HG03159 (cell line): ENCODE measurements at regions not wholly inside any gene's neighbourhood (a gene's known extent, or its start where the extent isn't known, plus 50 kb on each side); places are given as distances from the start of the nearest gene placed in this dataset.
"Not testable (repeated sequence)": the region's sequence is repeated elsewhere in the genome, so short reads cannot be mapped to it uniquely, and the experiment has no call there.

ENCODE experiments used
- ATAC-seq: cut with Tn5 transposase; IDR thresholded peaks from one replicate; pipeline ENCODE4 v1.9.1; 2021; ENCODE audit warnings: mild to moderate bottlenecking, moderate library complexity; ENCODE audit not compliant: unreplicated experiment

DNA sequence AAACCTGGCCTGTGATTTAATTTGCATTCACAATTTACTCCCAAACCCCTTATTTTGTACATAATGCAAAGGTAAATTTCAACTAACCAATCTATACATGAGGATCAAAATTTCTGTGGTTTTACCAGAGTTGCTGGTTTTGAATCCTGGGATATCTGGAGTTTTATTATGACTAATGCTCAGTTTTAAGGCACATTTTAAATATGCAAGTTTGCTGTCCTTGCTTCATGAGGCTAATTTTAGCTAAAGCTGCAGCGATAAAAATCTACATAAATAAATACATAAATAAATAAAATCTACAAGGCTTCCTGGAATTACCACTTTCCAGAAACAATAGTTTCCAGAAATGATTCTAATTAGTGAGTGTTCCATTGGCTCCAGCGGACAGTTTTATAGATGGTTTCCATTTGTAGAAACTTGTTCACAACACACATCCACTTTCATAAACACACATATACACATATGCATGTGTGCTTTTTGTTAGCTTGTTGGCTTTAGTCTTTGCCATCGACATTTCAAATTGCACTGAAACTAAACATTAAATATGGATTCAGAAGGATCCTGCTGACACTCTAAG lies 339.5 kb upstream of the NRP1 start:
- ATAC-seq, result no peak

DNA sequence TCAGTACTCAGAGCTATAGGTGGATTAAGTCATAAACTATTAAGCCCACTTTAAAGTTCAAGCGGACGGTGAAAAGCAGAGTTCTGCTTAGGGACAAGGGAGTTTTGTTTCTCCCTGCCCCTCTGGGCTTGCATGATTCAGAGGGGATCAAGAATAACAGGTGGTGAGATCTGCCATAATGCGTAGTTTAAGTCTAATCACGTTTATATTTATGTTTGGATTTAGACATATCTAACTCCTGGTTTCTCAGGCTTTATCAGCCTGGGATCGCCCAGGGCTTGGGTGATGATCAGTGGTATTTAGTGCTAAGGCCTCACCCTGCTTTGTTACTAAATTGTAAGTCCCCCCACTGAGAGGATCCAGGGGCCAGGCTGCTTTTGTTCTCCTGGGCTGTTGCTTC lies 335.4 kb upstream of the NRP1 start:
- no peak for ATAC-seq

DNA sequence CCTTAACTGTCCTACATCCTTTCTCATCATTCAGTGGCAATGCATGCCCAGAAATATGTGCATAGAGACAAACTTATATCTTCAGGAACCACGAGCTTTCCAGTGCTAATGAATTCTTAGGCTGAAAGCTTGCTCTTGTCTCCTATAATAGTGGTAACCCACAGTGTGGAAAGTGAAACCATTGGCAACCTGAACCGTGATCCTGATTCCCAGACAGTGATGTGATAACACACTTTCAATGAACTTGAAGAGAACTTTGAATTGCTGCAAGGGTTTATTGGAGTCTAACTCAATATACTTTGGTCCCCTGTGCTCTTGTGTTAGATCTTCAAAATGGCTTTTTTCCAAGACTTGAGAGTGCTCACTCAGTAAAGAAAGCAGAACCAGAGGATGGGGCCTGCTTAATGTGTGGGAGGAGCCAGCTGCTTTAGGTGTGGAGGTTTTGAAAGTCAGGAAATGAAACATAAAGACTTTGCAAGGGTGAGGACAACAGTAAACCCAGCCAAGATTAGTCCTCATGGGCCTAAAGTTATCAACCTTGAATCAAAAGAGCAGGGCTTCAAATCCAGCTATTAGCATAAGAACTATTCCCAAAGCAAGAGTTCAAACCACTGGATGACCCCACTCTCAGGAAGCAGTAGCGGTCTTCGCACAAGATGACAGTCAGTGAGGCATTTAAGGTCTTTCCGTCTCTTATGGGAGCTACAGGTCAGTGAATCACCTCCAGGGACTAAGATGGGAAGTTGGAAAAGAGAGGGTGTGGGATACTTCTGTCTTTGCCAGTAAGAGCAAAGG lies 332.4 kb upstream of the NRP1 start:
- no peak for ATAC-seq

DNA sequence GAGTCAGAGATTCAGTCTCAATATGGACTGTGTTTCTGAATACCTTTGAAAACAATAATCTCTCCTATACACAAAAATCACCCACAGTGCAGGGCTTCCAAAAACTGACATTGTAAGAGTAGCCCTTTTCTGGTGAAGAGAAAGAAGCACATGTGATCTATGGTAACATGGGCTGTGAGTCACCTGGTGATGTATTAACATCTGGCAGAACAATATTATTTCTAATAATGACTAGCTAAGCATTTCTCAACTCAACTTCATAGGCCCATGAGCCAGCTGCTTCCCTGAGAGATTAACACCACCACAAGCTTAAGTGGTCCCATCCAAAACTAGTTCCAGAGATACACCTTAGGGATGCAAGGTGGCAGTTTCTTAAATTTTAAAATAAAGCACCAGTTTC lies 331.0 kb upstream of the NRP1 start:
- ATAC-seq, result no peak

DNA sequence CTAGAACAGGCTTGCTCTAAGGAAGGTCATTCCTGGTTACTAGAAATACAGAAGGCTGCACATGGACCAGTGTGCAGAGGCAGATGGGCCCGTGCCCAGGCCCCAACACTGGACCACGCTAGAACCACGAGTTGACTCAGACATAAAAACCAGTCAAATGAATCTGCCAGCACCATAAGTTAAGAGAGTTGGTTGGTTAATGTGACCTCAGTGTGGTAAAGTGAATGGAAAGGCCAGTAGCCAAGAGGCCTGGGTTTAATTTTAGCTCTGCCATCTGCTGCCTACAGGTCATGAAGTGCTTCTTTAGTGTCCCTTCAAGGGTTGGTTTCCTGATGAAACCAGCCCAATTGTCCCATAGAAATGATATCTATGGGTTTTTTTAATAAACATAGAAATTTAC lies 329.6 kb upstream of the NRP1 start:
- ATAC-seq, result no peak

DNA sequence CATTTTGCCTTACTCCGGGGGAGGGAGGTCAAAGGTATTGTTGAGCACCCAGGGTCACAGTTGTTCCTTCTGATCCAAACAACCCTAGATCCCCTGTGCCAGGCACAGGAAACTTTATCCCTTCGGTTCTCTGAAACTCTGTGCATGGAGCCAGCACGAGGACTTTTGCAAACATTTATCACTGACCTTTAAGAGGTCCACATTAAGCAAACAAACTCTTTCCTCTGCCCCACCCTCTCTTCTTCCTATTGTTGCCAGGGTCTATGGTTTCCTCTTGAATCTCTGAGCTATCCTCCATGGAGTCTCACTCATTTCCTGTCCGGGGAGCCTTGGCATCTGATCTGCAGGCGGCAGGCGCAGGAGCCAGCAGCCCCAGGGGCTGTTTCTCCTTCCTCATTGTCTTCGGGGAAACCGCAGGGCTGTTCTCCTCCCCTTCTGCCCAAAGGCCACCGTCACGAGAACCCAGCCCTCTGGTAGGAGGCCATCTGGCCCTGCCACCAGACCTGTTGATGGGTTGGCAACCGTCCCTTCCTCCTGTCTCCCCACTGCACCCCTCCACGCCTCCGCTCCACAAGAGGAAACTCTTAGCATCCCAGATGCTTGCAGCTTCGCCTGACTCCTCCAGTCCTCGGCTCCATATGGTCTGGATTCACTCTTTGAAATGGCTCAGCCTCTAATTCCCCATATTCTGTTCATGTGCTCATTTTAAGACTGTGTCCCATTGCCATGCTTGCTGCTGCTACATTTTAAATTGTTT lies 327.3 kb upstream of the NRP1 start:
- ATAC-seq, result no peak

DNA sequence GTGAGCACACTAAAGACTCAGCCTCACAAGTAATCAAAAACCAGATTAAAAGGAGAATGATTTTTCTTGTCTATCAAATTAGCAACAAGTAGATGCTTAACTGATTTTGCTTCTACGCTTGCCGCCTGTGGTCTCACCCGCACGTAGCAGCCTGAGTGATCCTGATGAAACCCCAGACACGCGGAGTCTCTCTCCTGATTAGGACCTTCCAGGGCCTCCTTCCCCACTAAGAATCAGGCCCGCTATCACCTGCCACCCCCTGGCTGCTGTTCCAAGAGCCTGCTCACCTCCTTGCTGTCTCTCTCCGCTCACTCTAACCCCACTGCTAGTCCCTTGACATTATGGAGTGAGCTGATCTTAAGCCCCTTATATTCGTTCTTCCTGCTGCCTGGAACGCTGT lies 325.9 kb upstream of the NRP1 start:
- no peak for ATAC-seq

DNA sequence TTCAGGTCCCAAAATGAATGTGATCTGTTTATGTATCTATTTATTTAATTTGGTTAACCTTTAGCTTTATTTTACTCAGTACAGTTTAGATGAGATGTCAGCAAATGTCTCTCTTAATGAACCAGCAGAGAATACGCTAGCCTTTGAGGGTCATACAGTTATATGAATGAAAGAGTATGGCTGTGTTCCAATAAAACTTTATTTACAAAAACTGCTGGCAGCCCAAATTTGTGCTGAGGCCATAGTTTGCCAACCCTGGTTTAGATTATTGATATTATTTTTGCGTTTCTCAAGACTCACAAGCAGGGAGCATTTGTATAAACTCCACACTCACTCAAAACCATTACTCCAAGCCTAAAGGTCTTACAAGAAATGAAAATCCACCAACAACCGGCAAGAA lies 323.4 kb upstream of the NRP1 start:
- no peak for ATAC-seq

DNA sequence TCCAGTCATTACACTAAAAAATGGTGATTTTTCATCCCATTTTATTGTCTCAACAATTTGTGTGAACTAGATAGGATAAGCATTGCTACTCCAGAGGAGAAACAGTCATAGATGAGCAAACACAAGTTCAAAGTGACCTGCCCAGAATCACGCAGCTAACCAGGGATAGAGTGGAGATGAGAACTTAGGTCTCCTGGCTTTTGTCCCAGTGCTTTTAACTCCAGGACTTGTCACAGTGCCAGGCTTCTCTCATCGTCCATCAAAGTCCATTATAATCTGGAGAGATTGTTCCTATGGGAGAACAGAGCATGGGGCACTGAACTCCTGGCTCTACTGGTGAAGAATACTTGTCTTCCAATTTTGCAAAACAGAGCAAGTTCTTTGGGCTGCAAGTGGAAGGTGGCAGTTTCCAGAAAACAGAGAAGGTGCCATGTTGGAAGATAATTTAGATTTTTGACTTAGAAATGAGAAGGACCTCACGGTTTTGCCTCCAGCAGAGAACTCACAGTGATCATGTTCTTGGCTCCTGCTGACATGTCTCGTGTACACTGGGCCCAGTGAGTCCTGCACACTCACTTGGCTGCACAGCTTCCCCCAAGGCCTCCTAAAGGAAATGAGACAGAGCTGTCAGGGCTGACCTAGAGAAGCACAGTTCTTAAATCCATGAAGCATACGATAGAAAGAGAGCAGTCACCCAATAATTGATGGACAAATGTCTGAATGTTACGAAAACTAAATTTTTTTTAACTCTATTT lies 322.9 kb upstream of the NRP1 start:
- no peak for ATAC-seq

DNA sequence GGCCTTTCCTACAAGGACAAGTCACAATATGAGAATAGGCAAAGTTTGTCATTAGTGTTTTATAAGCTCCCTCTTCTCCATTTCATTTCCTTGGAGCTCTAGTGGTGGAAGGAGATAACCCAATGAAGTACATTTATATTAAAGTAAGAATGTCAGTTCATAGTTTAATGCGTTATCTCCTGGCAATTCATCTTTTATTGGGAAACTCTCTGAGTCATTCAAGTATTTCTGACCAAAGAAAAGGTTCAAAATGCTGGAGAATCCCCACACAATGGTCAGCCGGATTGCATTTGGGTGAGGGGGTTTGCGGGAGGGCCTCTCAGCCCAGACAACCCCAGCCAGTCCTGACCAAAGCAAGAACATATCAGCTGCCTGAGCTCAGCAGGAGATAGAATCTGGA lies 321.5 kb upstream of the NRP1 start:
- ATAC-seq, result no peak

DNA sequence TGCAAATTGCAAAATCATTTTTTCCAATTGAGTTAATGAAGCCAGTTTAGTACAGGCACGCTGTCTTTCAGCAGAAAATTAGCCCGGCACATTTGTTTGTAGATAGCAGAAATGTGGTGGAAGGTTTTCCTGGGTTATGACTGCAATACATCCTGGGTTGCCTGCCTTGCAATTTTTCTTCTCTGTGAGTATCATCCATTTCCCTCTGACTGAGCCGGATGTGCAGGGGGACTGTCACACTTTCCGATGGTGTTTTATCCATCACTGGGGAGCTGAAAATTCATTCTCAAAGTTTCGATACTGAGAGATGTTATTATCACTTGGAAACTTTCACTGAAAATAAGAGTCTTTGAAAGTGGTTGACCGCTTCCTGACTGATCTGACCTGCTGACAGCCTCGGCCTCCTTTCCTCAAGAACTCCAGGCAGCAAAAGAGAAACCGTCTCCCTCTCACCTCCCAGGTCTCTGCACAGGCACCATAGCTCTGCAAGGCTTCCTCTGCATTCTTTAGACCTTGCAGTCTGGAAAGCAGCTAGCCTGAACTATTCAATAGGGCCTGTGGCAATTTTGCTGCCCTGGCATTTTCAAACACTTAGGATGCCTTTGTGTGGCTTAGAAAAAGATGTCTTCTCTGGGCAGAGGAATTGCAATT lies 320.8 kb upstream of the NRP1 start:
- no peak for ATAC-seq

DNA sequence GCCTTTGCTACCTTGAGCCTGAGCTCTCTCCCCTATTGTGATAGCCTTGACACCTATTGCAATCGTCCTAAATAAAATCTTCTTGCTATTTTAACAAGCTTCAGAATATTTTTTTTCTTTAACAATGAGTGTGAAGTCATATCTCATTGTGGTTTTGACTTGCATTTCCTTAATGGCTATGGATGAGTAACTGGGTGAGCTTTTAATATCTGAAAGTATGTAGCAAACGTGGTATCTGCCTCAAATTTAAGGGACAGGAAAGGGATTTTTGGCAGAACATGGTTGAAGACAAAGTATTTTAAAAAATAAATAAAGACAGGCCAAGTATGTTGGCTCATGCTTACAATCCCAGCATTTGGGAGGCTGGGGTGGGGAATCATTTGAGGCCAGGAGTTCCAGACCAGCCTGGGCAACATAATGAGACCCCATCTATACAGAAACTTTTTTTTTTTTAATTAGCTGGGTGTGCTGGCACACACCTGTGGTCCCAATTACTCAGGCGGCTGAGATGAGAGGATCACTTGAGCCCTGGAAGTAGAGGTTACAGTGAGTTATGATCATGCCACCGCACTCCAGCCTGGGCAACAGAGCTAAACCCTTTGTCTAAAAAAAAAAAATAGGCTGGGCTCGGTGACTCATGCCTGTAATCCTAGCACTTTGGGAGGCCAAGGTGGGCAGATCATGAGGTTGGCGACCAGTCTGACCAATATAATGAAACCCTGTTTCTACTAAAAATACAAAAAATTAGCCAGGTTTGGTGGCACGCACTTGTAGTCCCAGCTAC lies 319.3 kb upstream of the NRP1 start:
- ATAC-seq, result no peak

DNA sequence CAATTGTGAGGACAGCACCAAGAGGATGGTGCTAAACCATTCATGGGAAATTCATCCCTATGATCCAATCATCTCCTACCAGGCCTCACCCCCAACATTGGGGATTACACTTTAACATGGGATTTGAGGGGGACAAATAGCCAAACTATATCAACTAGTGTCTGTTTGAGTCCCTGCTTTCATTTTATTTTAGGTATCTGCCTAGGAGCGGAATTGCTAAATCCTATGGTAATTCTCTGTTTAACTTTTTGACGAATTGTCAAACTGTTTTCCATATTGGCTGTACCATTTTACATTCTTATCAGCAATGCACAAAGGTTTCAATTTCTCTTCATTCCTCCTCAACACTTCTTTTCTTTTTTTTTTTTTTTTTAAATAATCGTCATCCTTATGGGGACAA lies 318.4 kb upstream of the NRP1 start:
- ATAC-seq, result no peak

DNA sequence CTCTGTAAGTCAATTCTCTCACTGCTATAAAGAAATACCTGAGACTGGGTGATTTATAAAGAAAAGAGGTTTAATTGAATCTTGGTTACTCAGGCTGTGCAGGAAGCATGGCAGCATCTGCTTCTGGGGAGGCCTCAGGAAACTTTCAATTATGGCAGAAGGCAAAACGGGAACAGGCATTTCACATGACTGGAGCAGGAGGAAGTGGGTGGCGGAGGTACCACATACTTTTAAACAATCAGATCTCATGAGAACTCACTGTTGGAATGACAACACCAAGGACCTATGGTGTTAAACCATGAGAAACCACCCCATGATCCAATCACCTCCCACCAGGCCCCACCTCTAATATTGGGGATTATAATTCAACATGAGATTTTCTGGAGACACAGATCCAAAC lies 315.7 kb upstream of the NRP1 start:
- ATAC-seq, result not testable (repeated sequence)

DNA sequence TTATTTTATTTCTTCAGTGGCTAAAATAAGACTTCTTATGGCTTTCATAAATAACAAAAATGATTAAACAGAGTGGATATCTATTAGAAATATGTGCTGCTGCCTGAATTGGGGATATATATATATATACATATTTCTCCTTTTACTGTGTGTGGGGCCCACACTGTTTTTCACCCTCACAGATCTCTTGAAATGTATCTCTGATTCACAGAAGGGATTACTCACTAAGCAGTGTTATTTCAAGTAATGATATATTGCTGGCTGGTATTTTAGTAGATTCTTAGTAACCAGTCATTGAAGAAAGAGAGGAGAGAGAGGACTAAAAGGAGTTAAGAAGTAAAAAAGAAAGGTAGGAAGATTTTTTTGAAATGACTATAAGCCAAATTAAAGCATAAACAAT lies 308.6 kb upstream of the NRP1 start:
- no peak for ATAC-seq

DNA sequence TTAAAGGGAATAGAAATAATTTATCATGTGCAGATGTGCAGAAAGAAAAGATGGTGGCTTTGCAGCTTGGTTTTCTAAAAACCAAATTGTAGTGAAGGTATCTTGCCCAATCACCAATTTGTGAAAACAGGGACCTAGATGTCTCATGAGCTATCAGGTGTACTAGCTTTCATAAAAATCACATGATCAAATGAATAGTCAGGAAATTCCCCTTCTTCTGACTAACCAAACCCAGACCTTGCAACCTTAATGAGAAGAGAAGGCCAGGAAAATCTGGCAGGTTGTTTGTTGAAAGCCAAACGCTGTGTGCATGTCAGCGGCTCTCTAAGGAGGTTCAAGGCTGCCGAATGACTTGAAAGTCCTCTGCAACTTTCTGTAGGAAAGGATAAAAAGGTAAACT lies 304.4 kb upstream of the NRP1 start:
- no peak for ATAC-seq

DNA sequence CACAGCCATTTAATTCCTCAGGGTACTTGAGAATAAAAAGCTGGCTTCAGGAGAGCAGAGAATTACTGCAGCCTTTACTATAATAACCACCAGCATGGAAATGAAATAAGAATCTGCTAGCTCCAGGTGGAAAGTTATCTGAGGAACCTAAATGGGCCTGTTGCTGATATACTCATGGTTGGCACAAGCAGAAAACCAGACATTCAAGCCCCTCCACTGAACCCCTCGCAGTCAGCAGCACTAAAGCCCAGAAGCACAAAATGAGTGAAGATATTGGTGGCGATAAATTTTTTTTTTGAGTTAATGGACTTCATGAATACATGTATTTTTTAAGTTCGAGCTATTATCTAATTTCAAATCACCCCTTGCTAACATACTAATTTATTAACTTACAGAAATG lies 303.9 kb upstream of the NRP1 start:
- ATAC-seq, result no peak

DNA sequence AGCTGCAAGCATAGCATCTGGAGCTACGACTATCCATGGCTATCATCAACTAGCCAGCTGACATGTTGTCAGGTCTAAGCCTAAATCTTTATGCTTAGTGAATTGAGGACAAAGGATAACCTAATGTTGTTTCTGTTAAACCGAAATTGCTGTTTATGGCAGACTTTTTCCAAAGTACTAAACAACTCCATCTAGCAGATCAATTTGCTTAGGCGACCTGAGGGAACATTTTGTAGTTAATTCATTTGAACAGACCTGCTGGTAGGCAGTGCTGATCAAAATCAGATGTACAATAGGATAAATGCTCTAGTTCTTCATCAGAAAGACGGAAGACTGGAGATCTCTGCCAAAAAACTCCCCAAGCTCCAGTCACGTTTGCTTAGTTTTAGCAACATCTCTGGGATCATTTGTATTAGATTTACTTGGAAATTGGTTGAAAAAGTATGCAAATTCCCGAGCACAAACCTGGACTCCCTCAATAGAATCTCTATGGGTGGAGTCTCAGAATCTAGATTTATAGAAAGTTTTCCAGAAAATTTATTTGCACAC lies 301.6 kb upstream of the NRP1 start:
- ATAC-seq, result no peak

DNA sequence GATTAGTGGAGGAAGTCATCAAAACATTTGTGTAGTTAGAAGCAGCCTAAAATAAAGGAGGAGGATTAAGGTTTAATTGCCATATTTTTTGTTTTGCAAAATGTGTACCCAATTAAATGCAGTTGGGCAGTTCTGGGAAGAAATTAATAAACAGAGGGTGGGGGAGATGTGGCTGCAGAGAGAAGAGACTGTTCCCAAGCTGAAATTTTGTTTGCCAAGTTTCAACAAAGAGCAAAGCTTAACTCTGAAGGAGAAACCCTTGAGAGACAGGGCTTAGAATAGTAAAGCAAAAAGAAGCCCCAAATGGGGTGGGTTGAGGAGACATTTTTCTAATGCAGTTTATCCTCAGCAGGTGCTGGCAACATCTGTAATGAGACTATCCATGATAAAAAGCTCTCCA lies 298.0 kb upstream of the NRP1 start:
- no peak for ATAC-seq

DNA sequence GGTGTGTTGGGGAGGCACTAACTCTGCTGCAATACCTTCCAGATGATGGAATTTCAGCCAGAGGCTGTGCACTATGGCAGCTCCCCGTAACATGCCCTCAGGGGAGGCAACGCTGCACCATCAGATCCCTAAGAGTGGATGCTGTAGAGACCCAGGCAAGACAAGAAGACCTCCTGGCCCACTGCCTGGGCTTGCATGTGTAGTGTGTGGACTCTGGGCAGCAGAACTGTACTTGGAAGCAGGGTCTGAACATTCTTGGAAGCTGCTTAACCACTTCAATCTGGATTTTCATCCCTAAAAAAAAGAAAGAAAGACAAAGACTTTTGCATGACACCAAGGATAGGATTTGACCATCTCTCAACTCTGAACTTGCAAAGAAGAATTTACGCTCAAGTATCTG lies 297.5 kb upstream of the NRP1 start:
- no peak for ATAC-seq
